ENCODE measurements at regions not wholly inside any gene's neighbourhood (a gene's known extent, or its start where the extent isn't known, plus 50 kb on each side); places are given as distances from the start of the nearest gene placed in this dataset.
"Not testable (repeated sequence)": the region's sequence is repeated elsewhere in the genome, so short reads cannot be mapped to it uniquely, and the experiment has no call there.

DNA sequence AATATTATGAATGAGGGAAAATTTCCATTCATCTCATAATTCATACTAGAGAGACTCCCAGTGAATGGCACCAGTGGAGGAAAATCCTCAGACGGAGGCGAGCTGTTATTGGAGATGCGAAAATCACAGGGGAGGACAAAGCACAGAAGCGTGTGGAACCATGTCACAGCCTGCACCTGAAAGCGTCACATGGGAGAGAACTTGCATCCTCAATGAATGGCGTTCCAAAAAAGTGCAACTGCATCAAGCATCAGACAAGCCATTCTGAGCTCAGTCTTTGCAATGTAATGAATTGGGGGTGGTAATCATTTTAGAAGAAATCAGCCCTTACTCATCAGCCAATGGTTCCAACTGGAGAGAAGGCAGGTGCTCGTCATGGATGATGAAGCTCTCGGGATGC lies 235.0 kb upstream of the NUPR2 start:
- not testable (repeated sequence) for TF ChIP-seq CTCF (IDR thresholded peaks at IDR 0.05); POLR2A (IDR thresholded peaks at IDR 0.05); EP300 (IDR thresholded peaks at IDR 0.05; ENCODE audit: low read depth)
